Activated CD8-positive, alpha-beta memory T cell treated with anti-CD3 and anti-CD28 coated beads, Interleukin-2, amount 50 U/mL, for 24 hours (primary cell): ENCODE measurements at regions not wholly inside any gene's neighbourhood (a gene's known extent, or its start where the extent isn't known, plus 50 kb on each side); places are given as distances from the start of the nearest gene placed in this dataset.

ENCODE experiments used
- DNase-seq: peaks from one replicate; pipeline ENCODE4 v3.0.0-alpha.2; 2020; ENCODE audit errors: extremely low read depth

GRCh38 chr13:103815619-103816018, 749.4 kb upstream of the SLC10A2 start:
- DNase-seq = no peak

- no peak for DNase-seq
These were observed 746.8 kb upstream of the SLC10A2 start for GRCh38 chr13:103812971-103813370.

GRCh38 chr13:103812558-103812957, 746.3 kb upstream of the SLC10A2 start:
- DNase-seq = no peak

- no peak for DNase-seq
These were observed 743.8 kb upstream of the SLC10A2 start for GRCh38 chr13:103810026-103810425.

- DNase-seq = no peak
These were observed 739.6 kb upstream of the SLC10A2 start for GRCh38 chr13:103805771-103806170.

GRCh38 chr13:103803349-103803748, 737.1 kb upstream of the SLC10A2 start:
- no peak for DNase-seq

- no peak for DNase-seq
These were observed 732.8 kb upstream of the SLC10A2 start for GRCh38 chr13:103799028-103799427.

- no peak for DNase-seq
These were observed 729.8 kb upstream of the SLC10A2 start for GRCh38 chr13:103795892-103796478.

GRCh38 chr13:103794526-103794925, 728.3 kb upstream of the SLC10A2 start:
- no peak for DNase-seq

- no peak for DNase-seq
These were observed 721.9 kb upstream of the SLC10A2 start for GRCh38 chr13:103788061-103788652.

- no peak for DNase-seq
These were observed 706.4 kb upstream of the SLC10A2 start for GRCh38 chr13:103772576-103772975.

- no peak for DNase-seq
These were observed 696.3 kb upstream of the SLC10A2 start for GRCh38 chr13:103762523-103762922.

- DNase-seq = no peak
These were observed 693.1 kb upstream of the SLC10A2 start for GRCh38 chr13:103759361-103759760.

- no peak for DNase-seq
These were observed 692.0 kb upstream of the SLC10A2 start for GRCh38 chr13:103758222-103758621.

GRCh38 chr13:103757361-103757760, 691.1 kb upstream of the SLC10A2 start:
- DNase-seq = no peak

GRCh38 chr13:103754783-103755182, 688.6 kb upstream of the SLC10A2 start:
- no peak for DNase-seq

- no peak for DNase-seq
These were observed 668.6 kb upstream of the SLC10A2 start for GRCh38 chr13:103734837-103735236.

GRCh38 chr13:103731959-103732358, 665.7 kb upstream of the SLC10A2 start:
- no peak for DNase-seq

GRCh38 chr13:103730407-103730806, 664.2 kb upstream of the SLC10A2 start:
- no peak for DNase-seq

GRCh38 chr13:103726808-103727207, 660.6 kb upstream of the SLC10A2 start:
- no peak for DNase-seq

- DNase-seq = no peak
These were observed 650.5 kb upstream of the SLC10A2 start for GRCh38 chr13:103716718-103717117.

GRCh38 chr13:103715335-103715734, 649.1 kb upstream of the SLC10A2 start:
- no peak for DNase-seq

- no peak for DNase-seq
These were observed 637.0 kb upstream of the SLC10A2 start for GRCh38 chr13:103703246-103703645.

- no peak for DNase-seq
These were observed 631.8 kb upstream of the SLC10A2 start for GRCh38 chr13:103698000-103698399.
